ENCODE measurements at regions not wholly inside any gene's neighbourhood (a gene's known extent, or its start where the extent isn't known, plus 50 kb on each side); places are given as distances from the start of the nearest gene placed in this dataset.

GRCh38 chrX:97766501-97767095 lies 882.9 kb downstream of the RPA4 start:
- DNase-seq = no peak

GRCh38 chrX:97787311-97787710 lies 903.6 kb downstream of the RPA4 start:
- no peak for DNase-seq

- no peak for DNase-seq
Measured at GRCh38 chrX:97787849-97788248, 904.1 kb downstream of the RPA4 start.

GRCh38 chrX:97790850-97791249 lies 907.1 kb downstream of the RPA4 start:
- no peak for DNase-seq

- DNase-seq = no peak
Measured at GRCh38 chrX:97797076-97797475, 913.4 kb downstream of the RPA4 start.

- no peak for DNase-seq
Measured at GRCh38 chrX:97806238-97806637, 922.5 kb downstream of the RPA4 start.

- no peak for DNase-seq
Measured at GRCh38 chrX:97806946-97807345, 923.2 kb downstream of the RPA4 start.

- no peak for DNase-seq
Measured at GRCh38 chrX:97820170-97820569, 936.5 kb downstream of the RPA4 start.

GRCh38 chrX:97828471-97828870 lies 944.8 kb downstream of the RPA4 start:
- no peak for DNase-seq

GRCh38 chrX:97835969-97836368 lies 952.3 kb downstream of the RPA4 start:
- no peak for DNase-seq

- no peak for DNase-seq
Measured at GRCh38 chrX:97841544-97842179, 958.0 kb downstream of the RPA4 start.

- DNase-seq = no peak
Measured at GRCh38 chrX:97842468-97843199, 958.9 kb downstream of the RPA4 start.

GRCh38 chrX:97843200-97843811 lies 959.6 kb downstream of the RPA4 start:
- DNase-seq = no peak

GRCh38 chrX:97844161-97844560 lies 960.5 kb downstream of the RPA4 start:
- DNase-seq = no peak

- DNase-seq = no peak
Measured at GRCh38 chrX:97844943-97845342, 961.2 kb downstream of the RPA4 start.

GRCh38 chrX:97845451-97845850 lies 961.7 kb downstream of the RPA4 start:
- no peak for DNase-seq

GRCh38 chrX:97846228-97846627 lies 962.5 kb downstream of the RPA4 start:
- no peak for DNase-seq

GRCh38 chrX:97846718-97847237 lies 963.1 kb downstream of the RPA4 start:
- DNase-seq = no peak

- DNase-seq = no peak
Measured at GRCh38 chrX:97847885-97848679, 964.4 kb downstream of the RPA4 start.

- DNase-seq = no peak
Measured at GRCh38 chrX:97849951-97850350, 966.2 kb downstream of the RPA4 start.

- DNase-seq = no peak
Measured at GRCh38 chrX:97850911-97851310, 967.2 kb downstream of the RPA4 start.

GRCh38 chrX:97854086-97854485 lies 970.4 kb downstream of the RPA4 start:
- no peak for DNase-seq

- DNase-seq = no peak
Measured at GRCh38 chrX:97858592-97858991, 974.9 kb downstream of the RPA4 start.

Measured in NCI-H2081 treated with DMSO at 0.1 percent for 48 hours (cell line).